GDM1 (cell line): ENCODE measurements at regions not wholly inside any gene's neighbourhood (a gene's known extent, or its start where the extent isn't known, plus 50 kb on each side); places are given as distances from the start of the nearest gene placed in this dataset.
"Not testable (repeated sequence)": the region's sequence is repeated elsewhere in the genome, so short reads cannot be mapped to it uniquely, and the experiment has no call there.

Experiments
- DNase-seq: peaks from one replicate; lab custom pipeline; 2025; lab: John Stamatoyannopoulos, UW

- no peak for DNase-seq
Observed at GRCh38 chr13:58495668-58496067, 864.1 kb downstream of the PCDH17 start.

- DNase-seq: no peak
Observed at GRCh38 chr13:58500938-58501337, 869.4 kb downstream of the PCDH17 start.

- not testable (repeated sequence) for DNase-seq
Observed at GRCh38 chr13:58504202-58504700, 872.7 kb downstream of the PCDH17 start.

- DNase-seq: not testable (repeated sequence)
Observed at GRCh38 chr13:58505262-58505920, 873.8 kb downstream of the PCDH17 start.

- DNase-seq: no peak
Observed at GRCh38 chr13:58528351-58528750, 896.8 kb downstream of the PCDH17 start.

GRCh38 chr13:58531614-58532013 is 900.1 kb downstream of the PCDH17 start:
- DNase-seq: no peak

GRCh38 chr13:58542530-58542929 is 911.0 kb downstream of the PCDH17 start:
- DNase-seq: no peak

GRCh38 chr13:58547419-58547818 is 915.9 kb downstream of the PCDH17 start:
- no peak for DNase-seq

- DNase-seq: no peak
Observed at GRCh38 chr13:58566176-58566575, 934.6 kb downstream of the PCDH17 start.

- DNase-seq: peak; percentile 67
Observed at GRCh38 chr13:58573743-58574142, 942.2 kb downstream of the PCDH17 start.

- DNase-seq: no peak
Observed at GRCh38 chr13:58574791-58575190, 943.2 kb downstream of the PCDH17 start.

GRCh38 chr13:58579468-58579867 is 947.9 kb downstream of the PCDH17 start:
- no peak for DNase-seq

- DNase-seq: no peak
Observed at GRCh38 chr13:58583966-58584365, 952.4 kb downstream of the PCDH17 start.

GRCh38 chr13:58584610-58585009 is 953.1 kb downstream of the PCDH17 start:
- no peak for DNase-seq

- DNase-seq: no peak
Observed at GRCh38 chr13:58587183-58587582, 955.6 kb downstream of the PCDH17 start.

GRCh38 chr13:58592052-58592451 is 960.5 kb downstream of the PCDH17 start:
- no peak for DNase-seq

- DNase-seq: no peak
Observed at GRCh38 chr13:58592786-58593185, 961.2 kb downstream of the PCDH17 start.

- DNase-seq: no peak
Observed at GRCh38 chr13:58594747-58595600, 963.4 kb downstream of the PCDH17 start.

GRCh38 chr13:58597552-58597951 is 966.0 kb downstream of the PCDH17 start:
- no peak for DNase-seq

GRCh38 chr13:58598241-58598640 is 966.7 kb downstream of the PCDH17 start:
- no peak for DNase-seq

- no peak for DNase-seq
Observed at GRCh38 chr13:58611117-58611516, 979.6 kb downstream of the PCDH17 start.

- DNase-seq: no peak
Observed at GRCh38 chr13:58617880-58618665, 986.5 kb downstream of the PCDH17 start.
